Caco-2 (cell line): ENCODE measurements at regions not wholly inside any gene's neighbourhood (a gene's known extent, or its start where the extent isn't known, plus 50 kb on each side); places are given as distances from the start of the nearest gene placed in this dataset.

Experiments
- BruUV-seq: library from RNA; stranded (reverse); fragments of 400-500 nt; replicated peaks from 2 replicates; lab custom pipeline; 2021; lab: Mats Ljungman, UMichigan
- CTCF ChIA-PET: fragments of 300-600 bp; sonication (Branson Sonifier 250); formaldehyde crosslinking; loops from one replicate; lab custom pipeline; 2022; ENCODE audit warnings: antibody characterized with exemption; lab: Charles Lee
- POLR2A ChIA-PET: fragments of 300-600 bp; sonication (Branson Sonifier 250); formaldehyde crosslinking; loops from one replicate; lab custom pipeline; 2022; ENCODE audit warnings: antibody characterized with exemption; lab: Charles Lee
- DNase-seq, 2 experiments: peaks; one replicate each; pipeline versions ENCODE4 v3.0.0 to v3.0.0-alpha.2; 2020 to 2022
- H3K27me3 ChIP-seq: replicated peaks from 2 replicates; pipeline ENCODE4 v1.6.0; 2011; ENCODE audit warnings: low read length; ENCODE audit not compliant: control insufficient read depth, insufficient read depth
- H3K36me3 ChIP-seq: 2 replicates; pipeline ENCODE4 v1.5.1; 2011; ENCODE audit warnings: low read length; ENCODE audit not compliant: control insufficient read depth, insufficient read depth
- H3K4me1 ChIP-seq: fragments of 250-450 bp; sonication (Bioruptor Pico); 2 replicates; pipeline ENCODE4 v1.5.1; 2020; ENCODE audit warnings: mild to moderate bottlenecking
- H3K4me3 ChIP-seq: 2 replicates; pipeline ENCODE4 v1.5.1; 2011; ENCODE audit warnings: low read depth, mild to moderate bottlenecking, control low read depth, low read length
- H3K9me3 ChIP-seq: fragments of 250-450 bp; sonication (Bioruptor Pico); 2 replicates; pipeline ENCODE4 v1.5.1; 2020; ENCODE audit warnings: mild to moderate bottlenecking, moderate library complexity
- H3K27ac Mint-ChIP-seq: one replicate; pipeline ENCODE4 v1.8.0; 2022; ENCODE audit warnings: mixed read lengths; ENCODE audit not compliant: unreplicated experiment
- H3K27me3 Mint-ChIP-seq: one replicate; pipeline ENCODE4 v1.8.0; 2022; ENCODE audit warnings: mixed read lengths; ENCODE audit not compliant: insufficient read depth, unreplicated experiment
- H3K36me3 Mint-ChIP-seq: one replicate; pipeline ENCODE4 v1.8.0; 2022; ENCODE audit warnings: mild to moderate bottlenecking, mixed read lengths; ENCODE audit not compliant: insufficient read depth, unreplicated experiment
- H3K4me1 Mint-ChIP-seq: one replicate; pipeline ENCODE4 v1.8.0; 2022; ENCODE audit warnings: low read depth, mixed read lengths; ENCODE audit not compliant: unreplicated experiment
- H3K4me3 Mint-ChIP-seq: one replicate; pipeline ENCODE4 v1.8.0; 2022; ENCODE audit warnings: mild to moderate bottlenecking, moderate library complexity, mixed read lengths; ENCODE audit not compliant: unreplicated experiment
- H3K9me3 Mint-ChIP-seq: one replicate; pipeline ENCODE4 v1.8.0; 2022; ENCODE audit warnings: mixed read lengths; ENCODE audit not compliant: unreplicated experiment
- CTCF ChIP-seq, 2 experiments: fragments of 200-600 bp in 1 of 2; IDR thresholded peaks; 1 replicate in 1 of 2; 2 replicates in 1 of 2; pipeline versions ENCODE4 v1.5.1 to v1.8.0; 2011 to 2022; ENCODE audit warnings: antibody characterized with exemption in 1 of 2, control low read depth in 1 of 2, inconsistent platforms in 1 of 2, low read depth in 1 of 2, low read length in 1 of 2, mild to moderate bottlenecking in 1 of 2, moderate library complexity in 1 of 2; ENCODE audit not compliant: insufficient read depth in 1 of 2, severe bottlenecking in 1 of 2, unreplicated experiment in 1 of 2
- intact Hi-C: fragments of 100-400 bp; cut with micrococcal nuclease; formaldehyde crosslinking; loops from one replicate; pipeline ENCODE4 v1.10.0; 2022; ENCODE audit not compliant: unreplicated experiment

GRCh38 chr7:13407911-13408310 lies 581.6 kb downstream of the ETV1 start:
- DNase-seq: no peak
- intact Hi-C loops: no loop called here
- BruUV-seq: no TSS peak
- peaks cover 12% of the 10 kb centered on the region for H3K4me1 ChIP-seq
- peaks cover 6% of the 10 kb centered on the region for H3K4me1 Mint-ChIP-seq
- POLR2A ChIA-PET: no interaction called here
- no peak overlapping the region for H3K4me3 ChIP-seq
- no peaks in the 10 kb centered on the region for H3K36me3 ChIP-seq
- TF ChIP-seq CTCF (IDR thresholded peaks at IDR 0.05; ENCODE audit: insufficient read depth in 1 of 2, low read depth in 1 of 2, low read length in 1 of 2, severe bottlenecking in 1 of 2, unreplicated experiment in 1 of 2): no peak
- H3K4me3 Mint-ChIP-seq: no peak overlapping the region
- H3K9me3 ChIP-seq: no peaks in the 10 kb centered on the region
- no peaks in the 10 kb centered on the region for H3K9me3 Mint-ChIP-seq
- no peaks in the 10 kb centered on the region for H3K27me3 Mint-ChIP-seq
- no peaks in the 10 kb centered on the region for H3K36me3 Mint-ChIP-seq
- no peaks in the 10 kb centered on the region for H3K27me3 ChIP-seq
- CTCF ChIA-PET: no interaction called here
- H3K27ac Mint-ChIP-seq: no peak overlapping the region

GRCh38 chr7:13411151-13411550 lies 578.3 kb downstream of the ETV1 start:
- Histone ChIP-seq H3K27me3 (no peaks in the 10 kb centered on the region), H3K4me3 (no peak overlapping the region), H3K4me1 (peaks cover 12% of the 10 kb centered on the region), H3K9me3 (no peaks in the 10 kb centered on the region), H3K36me3 (no peaks in the 10 kb centered on the region)
- no peak for DNase-seq
- no peak for TF ChIP-seq CTCF (IDR thresholded peaks at IDR 0.05; ENCODE audit: insufficient read depth in 1 of 2, low read depth in 1 of 2, low read length in 1 of 2, severe bottlenecking in 1 of 2, unreplicated experiment in 1 of 2)
- no peaks in the 10 kb centered on the region for H3K27me3 Mint-ChIP-seq
- H3K4me3 Mint-ChIP-seq: no peak overlapping the region
- peaks cover 6% of the 10 kb centered on the region for H3K4me1 Mint-ChIP-seq
- no peaks in the 10 kb centered on the region for H3K9me3 Mint-ChIP-seq
- intact Hi-C loops: loop anchor here (2.0 kb wide), 1 partner anchor 128 kb away; no protein-coding TSS in a partner anchor
- POLR2A ChIA-PET: no interaction called here
- CTCF ChIA-PET: no interaction called here
- H3K27ac Mint-ChIP-seq: no peak overlapping the region
- no TSS peak for BruUV-seq
- H3K36me3 Mint-ChIP-seq: no peaks in the 10 kb centered on the region

GRCh38 chr7:13411636-13412035 lies 577.8 kb downstream of the ETV1 start:
- DNase-seq: no peak
- H3K36me3 ChIP-seq: no peaks in the 10 kb centered on the region
- peaks cover 12% of the 10 kb centered on the region for H3K4me1 ChIP-seq
- no peak for TF ChIP-seq CTCF (IDR thresholded peaks at IDR 0.05; ENCODE audit: insufficient read depth in 1 of 2, low read depth in 1 of 2, low read length in 1 of 2, severe bottlenecking in 1 of 2, unreplicated experiment in 1 of 2)
- H3K27ac Mint-ChIP-seq: no peak overlapping the region
- no peak overlapping the region for H3K4me3 Mint-ChIP-seq
- H3K9me3 ChIP-seq: no peaks in the 10 kb centered on the region
- no peaks in the 10 kb centered on the region for H3K27me3 ChIP-seq
- BruUV-seq: no TSS peak
- CTCF ChIA-PET: no interaction called here
- H3K4me3 ChIP-seq: no peak overlapping the region
- H3K4me1 Mint-ChIP-seq: peaks cover 6% of the 10 kb centered on the region
- intact Hi-C loops: loop anchor here (2.0 kb wide), 1 partner anchor 129 kb away; no protein-coding TSS in a partner anchor
- POLR2A ChIA-PET: no interaction called here
- no peaks in the 10 kb centered on the region for H3K9me3 Mint-ChIP-seq
- no peaks in the 10 kb centered on the region for H3K36me3 Mint-ChIP-seq
- no peaks in the 10 kb centered on the region for H3K27me3 Mint-ChIP-seq
